ENCODE measurements at regions not wholly inside any gene's neighbourhood (a gene's known extent, or its start where the extent isn't known, plus 50 kb on each side); places are given as distances from the start of the nearest gene placed in this dataset.

- TF ChIP-seq CTCF (IDR thresholded peaks at IDR 0.05): no peak
- TF ChIP-seq POLR2AphosphoS5 (IDR thresholded peaks at IDR 0.05): no peak
These were observed 120.1 kb upstream of the NR5A2 start for GRCh38 chr1:199907361-199907760.

Measured in upper lobe of left lung (tissue), 4 donors.